ENCODE measurements at regions not wholly inside any gene's neighbourhood (a gene's known extent, or its start where the extent isn't known, plus 50 kb on each side); places are given as distances from the start of the nearest gene placed in this dataset.

DNA sequence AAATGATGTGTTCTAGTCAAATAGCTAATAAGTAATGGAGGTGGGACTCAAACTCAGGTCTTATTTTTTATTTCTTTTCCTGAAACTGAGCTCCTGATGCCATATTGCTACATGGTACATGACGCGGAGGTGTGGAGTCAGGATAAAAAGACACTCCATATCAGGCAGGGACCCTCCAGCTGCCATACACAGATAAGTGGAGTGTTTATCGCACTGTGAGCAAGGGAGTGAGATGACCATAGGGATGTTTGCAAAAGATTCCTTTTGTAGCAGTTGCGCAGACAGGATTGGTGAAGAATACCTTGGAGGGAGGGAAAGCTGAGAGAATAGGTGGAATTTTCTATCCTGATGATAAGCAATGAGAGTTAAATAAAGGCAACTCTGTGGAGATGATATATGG is 657.2 kb downstream of the RNF144A start:
- H3F3A ChIP-seq (ENCODE audit: insufficient read depth): no peaks in the 10 kb centered on the region
- DNase-seq: no peak
- no peak overlapping the region for H3K4me3 ChIP-seq
- WGBS, 2 experiments (ENCODE audit: low coverage in 1 of 2, low lambda C conversion rate in 2 of 2, missing lambda C conversion rate in 2 of 2): 86 to 90% methylated on average over 4 of the region's 4 CpGs
- H3K9me2 ChIP-seq (ENCODE audit: insufficient read depth): no peaks in the 10 kb centered on the region
- no peaks in the 10 kb centered on the region for H3K36me3 ChIP-seq (ENCODE audit: low read depth)
- peaks cover 6% of the 10 kb centered on the region for H3K9me3 ChIP-seq (ENCODE audit: low read depth)
- no peak overlapping the region for H3K9ac ChIP-seq
- no peak overlapping the region for H2AFZ ChIP-seq
- H3K27me3 ChIP-seq (replicated peaks; ENCODE audit: insufficient read depth): peaks cover 6% of the 10 kb centered on the region
- H4K20me1 ChIP-seq (ENCODE audit: insufficient read depth): no peaks in the 10 kb centered on the region
- H3K27ac ChIP-seq: no peak overlapping the region
- TF ChIP-seq EZH2phosphoT487 (IDR thresholded peaks at IDR 0.05; ENCODE audit: insufficient read depth, low read depth) (no peak), EZH2 (IDR thresholded peaks at IDR 0.05; ENCODE audit: insufficient read depth, poor library complexity, severe bottlenecking) (no peak)
- no peaks in the 10 kb centered on the region for H3K79me2 ChIP-seq (ENCODE audit: insufficient read depth)
- no peak overlapping the region for H3K4me2 ChIP-seq (ENCODE audit: unreplicated experiment)
- in situ Hi-C loops (cut with MboI): no loop called here
- no peaks in the 10 kb centered on the region for H3K4me1 ChIP-seq (ENCODE audit: insufficient read depth)

DNA sequence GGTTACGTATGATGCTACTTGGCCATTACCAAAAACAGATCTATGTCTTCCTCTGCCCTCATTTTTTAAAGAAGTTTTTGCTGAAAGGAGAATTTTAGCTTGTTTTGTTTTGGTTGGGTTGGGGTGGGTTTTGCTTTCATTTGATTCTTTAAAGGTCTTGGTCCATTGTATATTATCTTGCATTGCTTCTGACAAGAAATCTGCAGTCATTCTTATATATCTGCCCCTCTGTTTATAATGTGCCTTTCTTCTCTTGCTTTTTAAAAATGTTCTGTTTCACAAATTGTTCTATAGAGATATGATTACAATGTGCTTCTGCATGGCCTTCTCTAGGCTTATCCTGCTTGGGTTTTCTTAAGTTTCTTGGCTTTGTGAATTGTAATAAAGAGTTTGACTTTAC is 660.6 kb downstream of the RNF144A start:
- Histone ChIP-seq H3K9ac (no peak overlapping the region), H3K4me3 (no peak overlapping the region), H3K36me3 (ENCODE audit: low read depth) (no peaks in the 10 kb centered on the region), H2AFZ (no peak overlapping the region), H3K9me3 (ENCODE audit: low read depth) (peaks cover 6% of the 10 kb centered on the region), H3K79me2 (ENCODE audit: insufficient read depth) (no peaks in the 10 kb centered on the region), H3K27me3 (replicated peaks; ENCODE audit: insufficient read depth) (peaks cover 6% of the 10 kb centered on the region), H3K9me2 (ENCODE audit: insufficient read depth) (no peaks in the 10 kb centered on the region), H3K27ac (no peak overlapping the region), H3K4me2 (ENCODE audit: unreplicated experiment) (no peak overlapping the region), H3K4me1 (ENCODE audit: insufficient read depth) (no peaks in the 10 kb centered on the region), H3F3A (ENCODE audit: insufficient read depth) (no peaks in the 10 kb centered on the region), H4K20me1 (ENCODE audit: insufficient read depth) (no peaks in the 10 kb centered on the region)
- 67 to 74% methylated on average over 1 of the region's 1 CpG for WGBS, 2 experiments (ENCODE audit: low coverage in 1 of 2, low lambda C conversion rate in 2 of 2, missing lambda C conversion rate in 2 of 2)
- in situ Hi-C loops (cut with MboI): no loop called here
- DNase-seq: no peak
- TF ChIP-seq EZH2phosphoT487 (IDR thresholded peaks at IDR 0.05; ENCODE audit: insufficient read depth, low read depth) (no peak), EZH2 (IDR thresholded peaks at IDR 0.05; ENCODE audit: insufficient read depth, poor library complexity, severe bottlenecking) (no peak)

DNA sequence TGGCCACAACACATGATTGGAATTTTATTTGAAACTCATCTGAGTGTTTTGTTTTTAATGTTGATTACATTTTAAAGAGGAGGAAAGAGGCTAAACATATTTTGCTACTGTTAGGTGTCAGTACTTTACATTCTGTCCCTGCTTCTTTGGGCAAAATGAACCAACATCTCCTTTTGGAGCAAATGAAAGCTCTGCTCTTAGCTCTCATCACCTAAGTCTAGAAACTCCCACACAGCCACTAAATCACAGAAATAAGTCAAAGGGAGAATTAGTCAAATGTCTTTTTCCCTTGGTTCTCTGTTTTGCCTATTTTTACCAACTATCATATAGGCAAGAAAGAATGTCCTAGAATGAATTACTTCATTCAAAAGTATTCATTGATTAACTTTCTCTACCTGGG is 666.8 kb downstream of the RNF144A start:
- no peaks in the 10 kb centered on the region for H3K9me3 ChIP-seq (ENCODE audit: low read depth)
- no peak for DNase-seq
- no peaks in the 10 kb centered on the region for H3K9me2 ChIP-seq (ENCODE audit: insufficient read depth)
- H3K9ac ChIP-seq: no peak overlapping the region
- no peak overlapping the region for H3K4me3 ChIP-seq
- H3K4me1 ChIP-seq (ENCODE audit: insufficient read depth): no peaks in the 10 kb centered on the region
- no peak overlapping the region for H3K27ac ChIP-seq
- H3F3A ChIP-seq (ENCODE audit: insufficient read depth): no peaks in the 10 kb centered on the region
- no peak overlapping the region for H3K4me2 ChIP-seq (ENCODE audit: unreplicated experiment)
- H3K27me3 ChIP-seq (replicated peaks; ENCODE audit: insufficient read depth): no peaks in the 10 kb centered on the region
- H3K79me2 ChIP-seq (ENCODE audit: insufficient read depth): no peaks in the 10 kb centered on the region
- H2AFZ ChIP-seq: no peak overlapping the region
- in situ Hi-C loops (cut with MboI): no loop called here
- no peaks in the 10 kb centered on the region for H4K20me1 ChIP-seq (ENCODE audit: insufficient read depth)
- TF ChIP-seq EZH2phosphoT487 (IDR thresholded peaks at IDR 0.05; ENCODE audit: insufficient read depth, low read depth) (no peak), EZH2 (IDR thresholded peaks at IDR 0.05; ENCODE audit: insufficient read depth, poor library complexity, severe bottlenecking) (no peak)
- H3K36me3 ChIP-seq (ENCODE audit: low read depth): no peaks in the 10 kb centered on the region

DNA sequence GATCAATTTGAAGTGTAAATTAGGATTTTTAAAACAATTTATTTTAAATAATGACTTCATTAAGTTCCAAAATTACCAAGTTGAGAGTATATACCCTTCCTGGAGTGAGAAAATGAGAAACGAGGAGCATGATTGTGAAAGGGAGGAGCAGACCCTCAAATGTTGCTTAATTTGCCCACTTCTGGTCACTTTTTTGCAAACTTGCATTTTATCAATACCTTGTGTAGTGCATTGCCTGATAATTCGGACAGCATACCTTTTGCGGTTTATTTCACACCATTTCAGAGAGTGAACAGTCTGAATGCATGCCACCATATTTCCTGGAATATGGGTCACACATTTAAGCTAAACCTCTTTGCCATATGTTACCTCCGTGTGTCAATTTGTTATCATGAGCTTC is 669.7 kb downstream of the RNF144A start:
- in situ Hi-C loops (cut with MboI): no loop called here
- no peak overlapping the region for H3K4me3 ChIP-seq
- no peak for DNase-seq
- H3K4me2 ChIP-seq (ENCODE audit: unreplicated experiment): no peak overlapping the region
- no peak overlapping the region for H2AFZ ChIP-seq
- 64 to 67% methylated on average over 4 of the region's 4 CpGs for WGBS, 2 experiments (ENCODE audit: low coverage in 1 of 2, low lambda C conversion rate in 2 of 2, missing lambda C conversion rate in 2 of 2)
- H3K9me2 ChIP-seq (ENCODE audit: insufficient read depth): no peaks in the 10 kb centered on the region
- H3F3A ChIP-seq (ENCODE audit: insufficient read depth): no peaks in the 10 kb centered on the region
- no peaks in the 10 kb centered on the region for H3K9me3 ChIP-seq (ENCODE audit: low read depth)
- H3K36me3 ChIP-seq (ENCODE audit: low read depth): no peaks in the 10 kb centered on the region
- no peak for TF ChIP-seq EZH2phosphoT487 (IDR thresholded peaks at IDR 0.05; ENCODE audit: insufficient read depth, low read depth)
- TF ChIP-seq EZH2 (IDR thresholded peaks at IDR 0.05; ENCODE audit: insufficient read depth, poor library complexity, severe bottlenecking): no peak
- H3K4me1 ChIP-seq (ENCODE audit: insufficient read depth): no peaks in the 10 kb centered on the region
- no peak overlapping the region for H3K27ac ChIP-seq
- no peaks in the 10 kb centered on the region for H3K79me2 ChIP-seq (ENCODE audit: insufficient read depth)
- no peak overlapping the region for H3K9ac ChIP-seq
- H3K27me3 ChIP-seq (replicated peaks; ENCODE audit: insufficient read depth): no peaks in the 10 kb centered on the region
- no peaks in the 10 kb centered on the region for H4K20me1 ChIP-seq (ENCODE audit: insufficient read depth)

DNA sequence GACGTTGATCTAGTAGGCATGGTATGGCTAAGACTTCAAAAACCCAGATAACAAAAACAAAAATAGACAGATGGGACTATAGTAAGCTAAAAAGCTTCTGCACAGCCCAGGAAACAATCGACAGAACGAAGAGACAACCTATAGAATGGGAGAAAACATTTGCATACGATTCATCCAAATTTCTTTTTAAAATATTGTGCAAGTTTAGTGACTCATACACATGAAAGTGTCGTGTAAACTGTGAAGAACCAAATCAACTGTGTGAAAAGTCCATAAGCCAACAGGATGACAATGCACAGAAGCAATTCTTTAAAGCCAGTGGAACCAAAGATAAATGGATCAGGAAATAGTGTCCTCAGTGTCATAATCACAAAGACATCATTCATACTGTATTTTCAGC is 671.1 kb downstream of the RNF144A start:
- Histone ChIP-seq H3K4me3 (no peak overlapping the region), H3K4me1 (ENCODE audit: insufficient read depth) (no peaks in the 10 kb centered on the region), H3K27ac (no peak overlapping the region), H3K79me2 (ENCODE audit: insufficient read depth) (no peaks in the 10 kb centered on the region), H2AFZ (no peak overlapping the region), H3K36me3 (ENCODE audit: low read depth) (no peaks in the 10 kb centered on the region), H3K27me3 (replicated peaks; ENCODE audit: insufficient read depth) (no peaks in the 10 kb centered on the region), H3K9me2 (ENCODE audit: insufficient read depth) (no peaks in the 10 kb centered on the region), H3F3A (ENCODE audit: insufficient read depth) (no peaks in the 10 kb centered on the region), H3K4me2 (ENCODE audit: unreplicated experiment) (no peak overlapping the region), H3K9ac (no peak overlapping the region), H4K20me1 (ENCODE audit: insufficient read depth) (no peaks in the 10 kb centered on the region), H3K9me3 (ENCODE audit: low read depth) (no peaks in the 10 kb centered on the region)
- TF ChIP-seq EZH2phosphoT487 (IDR thresholded peaks at IDR 0.05; ENCODE audit: insufficient read depth, low read depth) (no peak), EZH2 (IDR thresholded peaks at IDR 0.05; ENCODE audit: insufficient read depth, poor library complexity, severe bottlenecking) (no peak)
- DNase-seq: peak; percentile 36
- 55 to 64% methylated on average over 5 of the region's 5 CpGs for WGBS, 2 experiments (ENCODE audit: low coverage in 1 of 2, low lambda C conversion rate in 2 of 2, missing lambda C conversion rate in 2 of 2)
- in situ Hi-C loops (cut with MboI): no loop called here

Measured in GM23248 (cell line).